Natural killer cell (primary cell): ENCODE measurements at regions not wholly inside any gene's neighbourhood (a gene's known extent, or its start where the extent isn't known, plus 50 kb on each side); places are given as distances from the start of the nearest gene placed in this dataset.

Source experiments
- ATAC-seq, 3 donors: fragments of 150-1000 bp in 2 of 3; fragments of 200-7000 bp in 1 of 3; cut with Tn5 transposase; 1 replicate in 1 of 3; 2 replicates in 2 of 3; pipeline ENCODE4 v1.10.0; 2021; ENCODE audit warnings: mild to moderate bottlenecking in 2 of 3, moderate library complexity in 2 of 3
- DNase-seq, 2 donors: peaks; one replicate each; pipeline versions ENCODE4 v3.0.0 to v3.0.0-alpha.2; 2013 to 2021; ENCODE audit warnings: mixed read lengths in 1 of 2
- H3K27ac ChIP-seq: one replicate; pipeline ENCODE4 v1.5.1; 2013; ENCODE audit warnings: mild to moderate bottlenecking, low read length
- H3K27me3 ChIP-seq: one replicate; pipeline ENCODE4 v1.6.1; 2013; ENCODE audit warnings: low read length; ENCODE audit not compliant: control insufficient read depth, insufficient read depth
- H3K36me3 ChIP-seq: one replicate; pipeline ENCODE4 v1.6.1; 2013; ENCODE audit warnings: low read length; ENCODE audit not compliant: control insufficient read depth, insufficient read depth
- H3K4me1 ChIP-seq: one replicate; pipeline ENCODE4 v1.6.1; 2013; ENCODE audit warnings: low read length; ENCODE audit not compliant: control insufficient read depth, insufficient read depth
- H3K4me3 ChIP-seq: one replicate; pipeline ENCODE4 v1.5.1; 2013; ENCODE audit warnings: low read length
- H3K9me3 ChIP-seq: one replicate; pipeline ENCODE4 v1.6.1; 2013; ENCODE audit warnings: low read length; ENCODE audit not compliant: control insufficient read depth, insufficient read depth
- H3K27ac Mint-ChIP-seq, 2 donors: one replicate each; pipeline ENCODE4 v1.8.0; 2022; ENCODE audit warnings: mild to moderate bottlenecking in 2 of 2, mixed read lengths in 2 of 2, moderate library complexity in 1 of 2
- H3K27me3 Mint-ChIP-seq, 2 donors: one replicate each; pipeline ENCODE4 v1.8.0; 2022; ENCODE audit warnings: low read depth in 2 of 2, mixed read lengths in 2 of 2
- H3K36me3 Mint-ChIP-seq: one replicate; pipeline ENCODE4 v1.8.0; 2022; ENCODE audit warnings: mixed read lengths
- H3K4me1 Mint-ChIP-seq, 2 donors: one replicate each; pipeline ENCODE4 v1.8.0; 2022; ENCODE audit warnings: mixed read lengths in 2 of 2
- H3K4me3 Mint-ChIP-seq: one replicate; pipeline ENCODE4 v1.8.0; 2022; ENCODE audit warnings: mild to moderate bottlenecking, moderate library complexity, mixed read lengths
- H3K9me3 Mint-ChIP-seq, 2 donors: one replicate each; pipeline ENCODE4 v1.8.0; 2022; ENCODE audit warnings: mixed read lengths in 2 of 2
- CTCF ChIP-seq: fragments of 200-600 bp; IDR thresholded peaks from one replicate; pipeline ENCODE4 v1.8.0; 2022; ENCODE audit warnings: antibody characterized with exemption
- WGBS: methylation state at CpG from one replicate; pipeline ENCODE4 v1.1.7; 2013; ENCODE audit warnings: missing lambda C conversion rate; ENCODE audit not compliant: insufficient coverage; 5-methylcytosine and 5-hydroxymethylcytosine counted together
- intact Hi-C: fragments of 100-400 bp; cut with micrococcal nuclease; formaldehyde crosslinking; loops from one replicate; pipeline ENCODE4 v1.14.2; 2022

DNA sequence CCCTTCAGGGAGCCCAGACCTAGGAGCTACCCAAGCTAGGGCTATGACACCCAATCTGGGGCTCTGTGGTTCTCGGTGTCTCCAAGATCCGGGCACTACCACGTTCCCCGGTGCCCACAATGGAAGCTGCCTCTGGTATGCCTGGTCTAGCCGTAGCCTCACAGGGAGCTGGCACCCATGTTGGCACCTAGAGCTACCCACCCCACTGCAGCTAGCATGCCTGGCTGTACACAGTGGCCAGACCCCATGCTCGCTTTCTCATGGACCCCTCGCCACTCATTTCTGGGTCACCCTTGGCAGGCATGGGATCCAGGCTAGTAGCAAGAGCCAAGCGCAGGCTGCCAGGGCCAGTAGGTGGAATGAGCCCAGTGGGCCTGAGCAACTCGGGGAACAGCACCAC lies 109.0 kb downstream of the CYLC2 start:
- H3K36me3 ChIP-seq: no peaks in the 10 kb centered on the region
- no peaks in the 10 kb centered on the region for H3K4me1 ChIP-seq
- no peak overlapping the region for H3K27ac Mint-ChIP-seq
- no peaks in the 10 kb centered on the region for H3K4me1 Mint-ChIP-seq
- peaks cover 12% of the 10 kb centered on the region for H3K9me3 ChIP-seq
- ATAC-seq (no peak), DNase-seq (no peak)
- no peaks in the 10 kb centered on the region for H3K27me3 Mint-ChIP-seq
- no peak overlapping the region for H3K4me3 ChIP-seq
- no peak for TF ChIP-seq CTCF
- no peaks in the 10 kb centered on the region for H3K27me3 ChIP-seq
- H3K36me3 Mint-ChIP-seq: no peaks in the 10 kb centered on the region
- intact Hi-C loops: no loop called here
- H3K4me3 Mint-ChIP-seq: no peak overlapping the region
- no peak overlapping the region for H3K27ac ChIP-seq
- WGBS: 84% methylated on average over 9 of the region's 9 CpGs
- H3K9me3 Mint-ChIP-seq: peaks cover 7 to 9% of the 10 kb centered on the region in 2 donors

DNA sequence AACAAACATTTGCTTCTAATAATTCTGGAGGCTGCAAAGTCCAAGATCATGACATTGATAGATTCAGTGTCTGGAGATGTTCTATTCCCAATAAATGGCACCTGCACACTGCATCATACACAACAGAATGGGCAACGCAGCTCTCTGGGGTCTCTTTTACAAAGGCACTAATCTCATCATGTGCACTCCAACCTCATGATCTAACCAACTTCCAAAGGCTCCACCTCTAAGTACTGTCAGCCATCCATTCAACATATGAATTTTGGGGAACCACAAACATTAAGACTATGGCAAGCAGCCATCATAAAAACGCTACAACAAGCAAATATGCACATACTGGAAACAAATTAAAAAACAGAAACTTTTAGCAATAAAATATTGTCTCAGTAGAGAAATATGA lies 121.1 kb downstream of the CYLC2 start:
- WGBS: 61% methylated on average over 2 of the region's 2 CpGs
- no peaks in the 10 kb centered on the region for H3K9me3 ChIP-seq
- no peak for TF ChIP-seq CTCF
- ATAC-seq: no peak
- H3K36me3 Mint-ChIP-seq: no peaks in the 10 kb centered on the region
- no peaks in the 10 kb centered on the region for H3K4me1 Mint-ChIP-seq
- no peak for DNase-seq
- H3K4me1 ChIP-seq: no peaks in the 10 kb centered on the region
- no peak overlapping the region for H3K27ac Mint-ChIP-seq
- intact Hi-C loops: no loop called here
- H3K27me3 ChIP-seq: no peaks in the 10 kb centered on the region
- peaks cover 8 to 14% of the 10 kb centered on the region in 2 donors for H3K9me3 Mint-ChIP-seq
- no peaks in the 10 kb centered on the region for H3K36me3 ChIP-seq
- no peak overlapping the region for H3K4me3 ChIP-seq
- no peak overlapping the region for H3K27ac ChIP-seq
- H3K27me3 Mint-ChIP-seq: no peaks in the 10 kb centered on the region
- no peak overlapping the region for H3K4me3 Mint-ChIP-seq

DNA sequence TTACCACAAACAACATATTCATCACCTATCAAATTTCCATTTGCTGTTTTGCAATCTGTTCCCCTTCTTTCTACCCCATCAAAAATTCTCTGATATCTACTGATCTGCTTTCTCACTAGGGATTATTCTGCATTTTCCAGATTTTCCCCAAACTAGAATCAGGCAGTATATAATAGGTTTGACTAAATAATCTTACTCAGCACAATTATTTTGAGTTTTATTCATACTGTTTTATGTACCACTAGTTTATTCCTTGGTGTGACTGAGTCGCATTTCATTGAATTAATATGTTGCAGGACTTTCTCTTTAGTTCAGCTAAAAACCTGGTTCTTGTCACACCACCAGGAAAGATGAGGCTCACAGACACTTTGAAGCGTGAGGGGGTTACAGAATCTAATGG lies 131.4 kb downstream of the CYLC2 start:
- no peaks in the 10 kb centered on the region for H3K27me3 ChIP-seq
- intact Hi-C loops: no loop called here
- no peak overlapping the region for H3K27ac Mint-ChIP-seq
- no peak overlapping the region for H3K4me3 Mint-ChIP-seq
- no peak overlapping the region for H3K27ac ChIP-seq
- H3K4me1 Mint-ChIP-seq: no peaks in the 10 kb centered on the region
- ATAC-seq (no peak), DNase-seq (no peak)
- H3K9me3 ChIP-seq: peaks cover 13% of the 10 kb centered on the region
- WGBS: 88% methylated on average over 2 of the region's 2 CpGs
- H3K9me3 Mint-ChIP-seq: peaks cover 17 to 21% of the 10 kb centered on the region in 2 donors
- no peaks in the 10 kb centered on the region for H3K4me1 ChIP-seq
- no peaks in the 10 kb centered on the region for H3K27me3 Mint-ChIP-seq
- H3K36me3 Mint-ChIP-seq: peaks cover 16% of the 10 kb centered on the region
- H3K36me3 ChIP-seq: no peaks in the 10 kb centered on the region
- no peak overlapping the region for H3K4me3 ChIP-seq
- TF ChIP-seq CTCF: no peak

- ATAC-seq: no peak
- H3K4me3 ChIP-seq: no peak overlapping the region
- 91% methylated on average over 1 of the region's 2 CpGs for WGBS
- no peaks in the 10 kb centered on the region for H3K4me1 ChIP-seq
- DNase-seq: no peak
- H3K9me3 ChIP-seq: peaks cover 2% of the 10 kb centered on the region
- no peak overlapping the region for H3K27ac ChIP-seq
- H3K27me3 ChIP-seq: no peaks in the 10 kb centered on the region
- Mint-ChIP-seq H3K27me3 (no peaks in the 10 kb centered on the region), H3K9me3 (peaks cover 6 to 9% of the 10 kb centered on the region in 2 donors), H3K4me3 (no peak overlapping the region), H3K27ac (no peak overlapping the region), H3K36me3 (no peaks in the 10 kb centered on the region), H3K4me1 (no peaks in the 10 kb centered on the region)
- intact Hi-C loops: no loop called here
- no peaks in the 10 kb centered on the region for H3K36me3 ChIP-seq
- no peak for TF ChIP-seq CTCF
Observed at GRCh38 chr9:103139891-103140290, 144.8 kb downstream of the CYLC2 start.
